Amniotic epithelial cell (primary cell): ENCODE measurements at regions not wholly inside any gene's neighbourhood (a gene's known extent, or its start where the extent isn't known, plus 50 kb on each side); places are given as distances from the start of the nearest gene placed in this dataset.
A peak's percentile ranks its signal among the peaks of the same experiment; 100 is the strongest.

ENCODE experiments used
- DNase-seq: peaks from one replicate; pipeline ENCODE4 v3.0.0-alpha.2; 2010; ENCODE audit warnings: low read depth

- DNase-seq, result no peak
Measured at GRCh38 chr2:116319935-116320334, 1494.6 kb upstream of the DDX18 start.

GRCh38 chr2:116329280-116329679 lies 1485.2 kb upstream of the DDX18 start:
- DNase-seq, result no peak

GRCh38 chr2:116340690-116341089 lies 1473.8 kb upstream of the DDX18 start:
- no peak for DNase-seq

- no peak for DNase-seq
Measured at GRCh38 chr2:116366212-116366611, 1448.3 kb upstream of the DDX18 start.

- DNase-seq, result no peak
Measured at GRCh38 chr2:116378786-116379185, 1435.7 kb upstream of the DDX18 start.

GRCh38 chr2:116411211-116411610 lies 1403.3 kb upstream of the DDX18 start:
- DNase-seq, result no peak

GRCh38 chr2:116413659-116414058 lies 1400.8 kb upstream of the DDX18 start:
- DNase-seq, result no peak

GRCh38 chr2:116416731-116417377 lies 1397.6 kb upstream of the DDX18 start:
- DNase-seq, result no peak

- DNase-seq, result no peak
Measured at GRCh38 chr2:116435648-116436047, 1378.8 kb upstream of the DDX18 start.

GRCh38 chr2:116440104-116440653 lies 1374.3 kb upstream of the DDX18 start:
- DNase-seq, result no peak

GRCh38 chr2:116442418-116442817 lies 1372.1 kb upstream of the DDX18 start:
- no peak for DNase-seq

- no peak for DNase-seq
Measured at GRCh38 chr2:116444256-116444872, 1370.1 kb upstream of the DDX18 start.

GRCh38 chr2:116450990-116451389 lies 1363.5 kb upstream of the DDX18 start:
- no peak for DNase-seq

- DNase-seq, result no peak
Measured at GRCh38 chr2:116452651-116453050, 1361.8 kb upstream of the DDX18 start.

GRCh38 chr2:116456429-116456828 lies 1358.1 kb upstream of the DDX18 start:
- no peak for DNase-seq

GRCh38 chr2:116467243-116467642 lies 1347.2 kb upstream of the DDX18 start:
- no peak for DNase-seq

- peak; percentile 0 for DNase-seq
Measured at GRCh38 chr2:116477229-116477628, 1337.3 kb upstream of the DDX18 start.

GRCh38 chr2:116487336-116487735 lies 1327.2 kb upstream of the DDX18 start:
- no peak for DNase-seq

- no peak for DNase-seq
Measured at GRCh38 chr2:116489292-116489691, 1325.2 kb upstream of the DDX18 start.

- DNase-seq, result peak; percentile 8
Measured at GRCh38 chr2:116489944-116490343, 1324.5 kb upstream of the DDX18 start.

GRCh38 chr2:116490511-116491145 lies 1323.9 kb upstream of the DDX18 start:
- peak; percentile 14 for DNase-seq

- no peak for DNase-seq
Measured at GRCh38 chr2:116491292-116491691, 1323.2 kb upstream of the DDX18 start.

GRCh38 chr2:116499389-116499788 lies 1315.1 kb upstream of the DDX18 start:
- no peak for DNase-seq
